GM20000 (cell line): ENCODE measurements at regions not wholly inside any gene's neighbourhood (a gene's known extent, or its start where the extent isn't known, plus 50 kb on each side); places are given as distances from the start of the nearest gene placed in this dataset.

ENCODE experiments used
- DNase-seq: peaks from one replicate; pipeline ENCODE4 v3.0.0; 2012; ENCODE audit warnings: low spot score
- CTCF ChIP-seq: IDR thresholded peaks from 2 replicates; pipeline ENCODE4 v1.5.1; 2012; ENCODE audit warnings: mild to moderate bottlenecking, control low read depth; ENCODE audit errors: extremely low read depth, missing control alignments

- DNase-seq = no peak
- TF ChIP-seq CTCF = no peak
Measured at GRCh38 chr9:92190536-92190790, 75.2 kb upstream of the SPTLC1 start.

GRCh38 chr9:92189782-92190535 lies 74.7 kb upstream of the SPTLC1 start:
- TF ChIP-seq CTCF = no peak
- no peak for DNase-seq

GRCh38 chr9:92188969-92189781 lies 74.0 kb upstream of the SPTLC1 start:
- no peak for TF ChIP-seq CTCF
- no peak for DNase-seq

- no peak for DNase-seq
- TF ChIP-seq CTCF = no peak
Measured at GRCh38 chr9:92187989-92188714, 72.9 kb upstream of the SPTLC1 start.

GRCh38 chr9:92187390-92187789 lies 72.2 kb upstream of the SPTLC1 start:
- DNase-seq = peak; percentile 56

GRCh38 chr9:92186631-92187030 lies 71.4 kb upstream of the SPTLC1 start:
- DNase-seq = no peak
- TF ChIP-seq CTCF = no peak

More at GRCh38 chr9:92187390-92187789, 72.2 kb upstream of the SPTLC1 start:
- no peak for TF ChIP-seq CTCF

- DNase-seq = no peak
- TF ChIP-seq CTCF = no peak
Measured at GRCh38 chr9:92185681-92186080, 70.5 kb upstream of the SPTLC1 start.
